ENCODE measurements at regions not wholly inside any gene's neighbourhood (a gene's known extent, or its start where the extent isn't known, plus 50 kb on each side); places are given as distances from the start of the nearest gene placed in this dataset.

GRCh38 chrY:7302306-7302705 is 390.8 kb upstream of the AMELY start:
- Histone ChIP-seq H3K18ac (ENCODE audit: extremely low read depth, low read length) (no peak overlapping the region), H3K23ac (ENCODE audit: insufficient read length) (no peak overlapping the region), H2BK15ac (ENCODE audit: low read length) (no peak overlapping the region), H2AK5ac (ENCODE audit: low read depth, low read length) (no peak overlapping the region), H4K5ac (ENCODE audit: insufficient read length, low read depth, low read length) (no peak overlapping the region), H2BK120ac (replicated peaks; ENCODE audit: low read depth, low read length) (no peak overlapping the region), H3K79me1 (ENCODE audit: low read depth, low read length) (no peaks in the 10 kb centered on the region), H3K56ac (replicated peaks; ENCODE audit: insufficient read length, low read depth, low read length) (no peak overlapping the region), H3K4ac (replicated peaks; ENCODE audit: insufficient read length, low read depth, low read length) (no peak overlapping the region), H3K4me2 (ENCODE audit: insufficient read depth in 1 of 2, low read depth in 2 of 2, low read length in 2 of 2) (no peak overlapping the region), H3K4me3 (ENCODE audit: extremely low read depth in 1 of 4, insufficient read depth in 2 of 4, low read depth in 3 of 4, low read length in 4 of 4) (no peak overlapping the region), H2BK12ac (ENCODE audit: low read depth, low read length) (no peak overlapping the region), H3K9me3 (ENCODE audit: insufficient read depth in 2 of 2, low read depth in 1 of 2, low read length in 1 of 2) (no peaks in the 10 kb centered on the region), H2BK20ac (ENCODE audit: low read length) (no peak overlapping the region), H3K4me1 (replicated peaks in 1 of 4; ENCODE audit: control insufficient read depth in 3 of 4, insufficient read depth in 4 of 4, low read length in 3 of 4) (no peaks in the 10 kb centered on the region), H3K23me2 (ENCODE audit: low read depth, low read length) (no peaks in the 10 kb centered on the region), H4K20me1 (replicated peaks in 1 of 2; ENCODE audit: control insufficient read depth in 1 of 2, insufficient read depth in 2 of 2, low read length in 2 of 2) (no peaks in the 10 kb centered on the region), H2BK5ac (ENCODE audit: low read depth, low read length) (no peak overlapping the region), H3K36me3 (ENCODE audit: control insufficient read depth in 2 of 4, insufficient read depth in 4 of 4, low read length in 3 of 4) (peaks cover 0 to 11% (median 4%) of the 10 kb centered on the region in 4 experiments; a peak in 4 of 8 replicates), H3K27me3 (replicated peaks in 1 of 4; ENCODE audit: control insufficient read depth in 3 of 4, extremely low read depth in 1 of 4, insufficient read depth in 3 of 4, low read length in 3 of 4) (no peaks in the 10 kb centered on the region), H3K79me2 (ENCODE audit: control insufficient read depth in 1 of 2, insufficient read depth in 2 of 2, low read length in 2 of 2) (peaks cover 0 to 30% of the 10 kb centered on the region in 2 experiments; a peak in 2 of 4 replicates), H3K9ac (replicated peaks in 1 of 4; ENCODE audit: extremely low read depth in 1 of 4, low read depth in 3 of 4, low read length in 3 of 4) (no peak overlapping the region), H3K14ac (ENCODE audit: insufficient read length) (no peak overlapping the region), H3K27ac (ENCODE audit: low read depth, low read length) (no peak overlapping the region), H4K8ac (ENCODE audit: extremely low read depth, insufficient read depth, low read length) (no peak overlapping the region), H4K91ac (replicated peaks; ENCODE audit: insufficient read length, low read length) (no peak overlapping the region), H2AFZ (ENCODE audit: low read length) (no peak overlapping the region)
- no peak for FAIRE-seq
- ChIA-PET CTCF (ENCODE audit: partially characterized antibody) (no interaction called here), POLR2A (ENCODE audit: partially characterized antibody) (no interaction called here)
- no peak for DNase-seq (ENCODE audit: low read depth in 1 of 2, low spot score in 2 of 2)
- TF ChIP-seq PHF8 (conservative IDR thresholded peaks at IDR 0.05; ENCODE audit: low read depth, low read length): no peak
- no peak for TF ChIP-seq GABPA (IDR thresholded peaks at IDR 0.05; ENCODE audit: borderline replicate concordance, insufficient read depth, low read length)
- no peak for TF ChIP-seq HDAC2 (IDR thresholded peaks at IDR 0.05; ENCODE audit: borderline replicate concordance in 1 of 2, low read depth in 2 of 2, low read length in 2 of 2)
- TF ChIP-seq FOSL1 (IDR thresholded peaks at IDR 0.05; ENCODE audit: insufficient read depth, low read depth, low read length): no peak
- TF ChIP-seq POLR2AphosphoS5 (IDR thresholded peaks at IDR 0.05; ENCODE audit: low read depth, low read length): no peak
- TF ChIP-seq CHD1 (IDR thresholded peaks at IDR 0.05; ENCODE audit: low read depth, low read length): no peak
- no peak for TF ChIP-seq JUND (IDR thresholded peaks at IDR 0.05; ENCODE audit: low read length)
- no peak for TF ChIP-seq BACH1 (IDR thresholded peaks at IDR 0.05; ENCODE audit: low read length)
- 89% methylated on average over 2 of the region's 3 CpGs; no CpG with 5 or more reads in 1 of the 2 experiments for WGBS, 2 experiments (ENCODE audit: extremely low coverage in 1 of 2, insufficient coverage in 1 of 2, insufficient read length in 1 of 2, insufficient replicate concordance in 2 of 2, low coverage in 1 of 2, low lambda C conversion rate in 2 of 2, missing lambda C conversion rate in 1 of 2)

Measured in H1 (cell line).